ENCODE measurements at regions not wholly inside any gene's neighbourhood (a gene's known extent, or its start where the extent isn't known, plus 50 kb on each side); places are given as distances from the start of the nearest gene placed in this dataset.

GRCh38 chr2:144211065-144211464 lies 308.9 kb downstream of the ZEB2 start:
- Histone ChIP-seq H4K8ac (replicated peaks; ENCODE audit: insufficient read length, low read depth, low read length) (no peak overlapping the region), H3K4me2 (ENCODE audit: insufficient read depth, insufficient read length, low read length) (no peak overlapping the region), H3K14ac (ENCODE audit: insufficient read depth, low read length) (no peak overlapping the region), H3K79me2 (ENCODE audit: insufficient read depth, low read length) (no peaks in the 10 kb centered on the region), H2BK20ac (ENCODE audit: low read depth, low read length, poor library complexity, severe bottlenecking) (no peak overlapping the region), H2AFZ (ENCODE audit: low read length) (no peak overlapping the region), H4K5ac (ENCODE audit: insufficient read length, low read depth, low read length) (no peak overlapping the region), H2BK15ac (ENCODE audit: low read depth, low read length) (no peak overlapping the region), H3K4me1 (ENCODE audit: insufficient read depth, low read length) (no peaks in the 10 kb centered on the region), H3K4ac (ENCODE audit: low read depth, low read length) (no peak overlapping the region), H4K91ac (ENCODE audit: insufficient read length, low read depth, low read length) (no peak overlapping the region), H3K79me1 (ENCODE audit: insufficient read depth, low read depth, low read length, poor library complexity, severe bottlenecking) (no peaks in the 10 kb centered on the region), H3K27ac (ENCODE audit: insufficient read length, low read depth, low read length) (no peak overlapping the region), H3T11ph (ENCODE audit: low read length) (no peak overlapping the region), H2BK5ac (ENCODE audit: insufficient read length, low read length) (no peak overlapping the region), H4K20me1 (ENCODE audit: control insufficient read depth, insufficient read depth, insufficient read length) (no peaks in the 10 kb centered on the region), H3K9me3 (ENCODE audit: control insufficient read depth, low read depth, low read length) (no peaks in the 10 kb centered on the region), H3K23ac (ENCODE audit: insufficient read length, low read depth, low read length) (no peak overlapping the region), H2AK5ac (ENCODE audit: insufficient read length, low read length) (no peak overlapping the region), H3K23me2 (ENCODE audit: insufficient read length, low read depth, low read length, poor library complexity, severe bottlenecking) (no peaks in the 10 kb centered on the region), H3K27me3 (ENCODE audit: insufficient read depth, low read length) (no peaks in the 10 kb centered on the region), H2BK120ac (ENCODE audit: low read depth, low read length, poor library complexity, severe bottlenecking) (no peak overlapping the region), H2BK12ac (ENCODE audit: insufficient read length, low read depth, low read length) (no peak overlapping the region), H3K9ac (ENCODE audit: extremely low read depth, insufficient read length, low read length) (no peak overlapping the region), H3K56ac (ENCODE audit: insufficient read length, low read depth, low read length) (no peak overlapping the region), H3K18ac (ENCODE audit: insufficient read length, low read depth, low read length) (no peak overlapping the region)
- H3K36me3 Mint-ChIP-seq (ENCODE audit: insufficient read depth in 1 of 3, low read depth in 3 of 3) = peaks cover 0 to 6% (median 0%) of the 10 kb centered on the region in 3 experiments; a peak in 2 of 7 replicates
- peaks cover 3 to 8% of the 10 kb centered on the region in 2 experiments; a peak in 3 of 4 replicates for H3K4me1 Mint-ChIP-seq
- no peak overlapping the region for H3K4me3 Mint-ChIP-seq
- no peak for TF ChIP-seq CTCF (conservative IDR thresholded peaks at IDR 0.05)
- WGBS (ENCODE audit: extremely low coverage, insufficient read length, low lambda C conversion rate) = no CpG with 5 or more reads among the region's 4 CpGs
- H3K9me3 Mint-ChIP-seq = no peaks in the 10 kb centered on the region
- no peak for DNase-seq
- no peaks in the 10 kb centered on the region for H3K27me3 Mint-ChIP-seq (ENCODE audit: low read depth)
- no peak overlapping the region for H3K27ac Mint-ChIP-seq

All from H9 (cell line).